Loucy (cell line): ENCODE measurements at regions not wholly inside any gene's neighbourhood (a gene's known extent, or its start where the extent isn't known, plus 50 kb on each side); places are given as distances from the start of the nearest gene placed in this dataset.

Experiments
- H2AFZ ChIP-seq: fragments of 200-600 bp; sonication (generic); 2 replicates; pipeline ENCODE4 v1.6.0; 2016; ENCODE audit warnings: antibody characterized with exemption, mild to moderate bottlenecking, low read length, moderate library complexity
- H3F3A ChIP-seq: fragments of 200-600 bp; 2 replicates; pipeline ENCODE4 v1.6.0; 2016; ENCODE audit warnings: antibody characterized with exemption, low read depth, mild to moderate bottlenecking
- H3K27me3 ChIP-seq: fragments of 200-600 bp; sonication (generic); 2 replicates; pipeline ENCODE4 v1.6.1; 2014; ENCODE audit warnings: low read length, mild to moderate bottlenecking; ENCODE audit not compliant: insufficient read depth, poor library complexity, severe bottlenecking
- H3K36me3 ChIP-seq: fragments of 200-600 bp; sonication (generic); 2 replicates; pipeline ENCODE4 v1.6.1; 2016; ENCODE audit warnings: low read length; ENCODE audit not compliant: insufficient read depth
- H3K4me1 ChIP-seq: fragments of 200-600 bp; sonication (generic); 2 replicates; pipeline ENCODE4 v1.5.1; 2014; ENCODE audit warnings: low read length, mild to moderate bottlenecking; ENCODE audit not compliant: insufficient read depth, poor library complexity, severe bottlenecking
- H3K4me2 ChIP-seq: fragments of 200-600 bp; sonication (generic); 2 replicates; pipeline ENCODE4 v1.6.0; 2014; ENCODE audit warnings: antibody characterized with exemption, low read length, low read depth, mild to moderate bottlenecking; ENCODE audit not compliant: poor library complexity, severe bottlenecking
- H3K4me3 ChIP-seq: fragments of 200-600 bp; sonication (generic); 2 replicates; pipeline ENCODE4 v1.5.1; 2014; ENCODE audit warnings: low read length, mild to moderate bottlenecking, mixed read lengths; ENCODE audit not compliant: poor library complexity, severe bottlenecking
- H3K79me2 ChIP-seq: fragments of 200-600 bp; sonication (generic); 2 replicates; pipeline ENCODE4 v1.6.1; 2014; ENCODE audit warnings: low read length; ENCODE audit not compliant: insufficient read depth
- H3K9ac ChIP-seq: fragments of 200-600 bp; sonication (generic); 2 replicates; pipeline ENCODE4 v1.6.0; 2014; ENCODE audit warnings: mild to moderate bottlenecking, low read depth, low read length, moderate library complexity; ENCODE audit not compliant: poor library complexity, severe bottlenecking
- H3K9me2 ChIP-seq: fragments of 200-600 bp; sonication (generic); replicated peaks from 2 replicates; pipeline ENCODE4 v1.6.1; 2016; ENCODE audit warnings: low read depth, low read length, mixed read lengths
- H3K9me3 ChIP-seq: fragments of 200-600 bp; sonication (generic); 2 replicates; pipeline ENCODE4 v1.6.1; 2014; ENCODE audit warnings: mild to moderate bottlenecking, antibody characterized with exemption, low read length, low read depth; ENCODE audit not compliant: insufficient read depth
- H4K20me1 ChIP-seq: fragments of 200-600 bp; sonication (generic); 2 replicates; pipeline ENCODE4 v1.6.0; 2014; ENCODE audit warnings: antibody characterized with exemption, low read length, mild to moderate bottlenecking; ENCODE audit not compliant: insufficient read depth, poor library complexity, severe bottlenecking
- EZH2phosphoT487 ChIP-seq: fragments of 200-600 bp; IDR thresholded peaks from 2 replicates; pipeline ENCODE4 v1.6.1; 2018; ENCODE audit warnings: antibody characterized with exemption, mild to moderate bottlenecking, moderate library complexity, borderline replicate concordance
- TF ChIP-seq, protein P1 (sequence below): fragments of 200-600 bp; sonication (generic); conservative IDR thresholded peaks from 2 replicates; pipeline ENCODE4 v1.5.1; 2014; ENCODE audit warnings: mild to moderate bottlenecking, antibody characterized with exemption, low read length

DNA sequence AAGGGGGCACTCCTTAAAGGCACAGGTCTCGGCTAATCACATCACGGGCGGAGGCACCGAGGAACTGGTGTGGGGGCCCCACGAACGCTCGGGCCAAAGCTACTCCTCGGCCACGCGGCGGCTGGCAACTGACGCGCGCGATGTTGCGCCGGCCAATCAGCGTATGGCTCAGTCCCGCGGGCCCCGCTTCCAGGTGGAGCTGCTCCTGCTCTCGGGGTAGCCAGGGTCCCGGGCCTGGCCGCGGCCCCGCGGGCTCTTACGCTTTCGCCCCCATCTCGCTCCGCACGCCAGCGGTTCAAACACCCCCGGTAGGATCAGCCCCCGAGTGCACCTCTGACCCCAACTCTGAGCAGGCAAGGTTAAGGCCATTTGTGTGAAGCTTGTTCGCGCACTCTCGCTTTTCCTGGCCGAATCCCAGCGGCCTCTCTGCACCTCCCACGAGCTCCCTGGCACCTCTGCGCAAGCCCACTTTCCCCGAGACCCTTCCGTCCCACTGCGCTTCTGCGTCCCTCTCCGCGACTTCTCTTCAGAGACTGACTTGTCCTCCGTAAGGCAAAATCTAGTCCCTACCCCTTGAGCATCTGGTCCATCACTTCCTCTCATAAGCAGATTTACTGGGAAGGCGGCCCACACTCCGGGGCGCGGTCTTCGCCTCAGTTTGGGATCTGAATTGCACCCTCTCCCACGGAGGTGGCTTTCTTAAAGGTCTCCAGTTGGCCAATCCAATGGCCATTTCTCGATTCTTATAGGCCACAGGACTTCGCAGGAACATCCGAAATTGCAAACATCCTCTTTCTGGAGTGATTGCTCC is 200.9 kb upstream of the TBX20 start:
- no peaks in the 10 kb centered on the region for H3K9me3 ChIP-seq
- TF ChIP-seq, protein P1, sequence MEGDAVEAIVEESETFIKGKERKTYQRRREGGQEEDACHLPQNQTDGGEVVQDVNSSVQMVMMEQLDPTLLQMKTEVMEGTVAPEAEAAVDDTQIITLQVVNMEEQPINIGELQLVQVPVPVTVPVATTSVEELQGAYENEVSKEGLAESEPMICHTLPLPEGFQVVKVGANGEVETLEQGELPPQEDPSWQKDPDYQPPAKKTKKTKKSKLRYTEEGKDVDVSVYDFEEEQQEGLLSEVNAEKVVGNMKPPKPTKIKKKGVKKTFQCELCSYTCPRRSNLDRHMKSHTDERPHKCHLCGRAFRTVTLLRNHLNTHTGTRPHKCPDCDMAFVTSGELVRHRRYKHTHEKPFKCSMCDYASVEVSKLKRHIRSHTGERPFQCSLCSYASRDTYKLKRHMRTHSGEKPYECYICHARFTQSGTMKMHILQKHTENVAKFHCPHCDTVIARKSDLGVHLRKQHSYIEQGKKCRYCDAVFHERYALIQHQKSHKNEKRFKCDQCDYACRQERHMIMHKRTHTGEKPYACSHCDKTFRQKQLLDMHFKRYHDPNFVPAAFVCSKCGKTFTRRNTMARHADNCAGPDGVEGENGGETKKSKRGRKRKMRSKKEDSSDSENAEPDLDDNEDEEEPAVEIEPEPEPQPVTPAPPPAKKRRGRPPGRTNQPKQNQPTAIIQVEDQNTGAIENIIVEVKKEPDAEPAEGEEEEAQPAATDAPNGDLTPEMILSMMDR: no peak
- no peak for TF ChIP-seq EZH2phosphoT487
- H3K4me2 ChIP-seq: no peak overlapping the region
- H3F3A ChIP-seq: no peaks in the 10 kb centered on the region
- H3K4me1 ChIP-seq: no peaks in the 10 kb centered on the region
- no peaks in the 10 kb centered on the region for H4K20me1 ChIP-seq
- H3K79me2 ChIP-seq: no peaks in the 10 kb centered on the region
- H2AFZ ChIP-seq: no peak overlapping the region
- no peaks in the 10 kb centered on the region for H3K9me2 ChIP-seq
- H3K9ac ChIP-seq: no peak overlapping the region
- H3K36me3 ChIP-seq: no peaks in the 10 kb centered on the region
- H3K4me3 ChIP-seq: no peak overlapping the region
- no peaks in the 10 kb centered on the region for H3K27me3 ChIP-seq

DNA sequence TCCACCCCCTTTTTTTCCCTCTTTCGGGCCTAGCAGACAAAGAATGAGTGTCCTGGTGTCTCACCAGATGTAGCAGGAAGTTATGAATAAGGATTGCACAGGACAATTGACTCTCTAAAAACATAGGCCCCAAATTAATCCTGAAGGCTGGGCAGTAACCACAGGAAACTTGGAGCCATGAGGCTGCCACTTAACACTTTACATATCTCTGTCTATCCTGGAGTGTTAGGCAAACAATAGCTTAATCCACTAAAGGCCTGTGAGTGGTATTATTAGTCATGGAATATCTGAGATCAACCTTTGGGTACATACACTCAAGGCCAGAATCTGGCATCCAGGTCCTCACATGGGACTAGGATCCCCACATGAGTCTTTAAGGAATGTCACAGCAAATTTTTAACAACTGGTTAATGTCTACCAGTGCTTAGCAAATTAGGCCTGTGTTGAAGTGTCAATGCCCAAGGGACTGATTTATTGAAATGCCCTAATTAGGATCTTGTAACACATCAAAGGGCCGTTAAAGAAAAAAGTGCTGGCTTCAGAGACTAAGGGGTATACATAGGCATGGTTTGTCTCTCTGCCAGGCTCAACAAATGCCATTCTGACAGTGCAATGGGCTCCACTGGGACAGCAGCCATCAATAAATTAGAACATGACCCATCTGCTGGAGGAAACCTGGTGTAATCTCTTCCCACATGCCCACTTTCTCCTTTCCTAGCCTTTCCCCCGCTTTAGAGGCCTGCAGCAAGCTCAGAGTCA is 196.7 kb upstream of the TBX20 start:
- no peak overlapping the region for H3K9ac ChIP-seq
- no peak overlapping the region for H2AFZ ChIP-seq

GRCh38 chr7:35448486-35448885 is 194.6 kb upstream of the TBX20 start:
- no peaks in the 10 kb centered on the region for H3K9me2 ChIP-seq
- H4K20me1 ChIP-seq: no peaks in the 10 kb centered on the region
- no peaks in the 10 kb centered on the region for H3K27me3 ChIP-seq
- H3K79me2 ChIP-seq: no peaks in the 10 kb centered on the region
- no peaks in the 10 kb centered on the region for H3K36me3 ChIP-seq
- no peak overlapping the region for H3K4me3 ChIP-seq
- no peak overlapping the region for H3K9ac ChIP-seq
- no peaks in the 10 kb centered on the region for H3F3A ChIP-seq
- no peaks in the 10 kb centered on the region for H3K4me1 ChIP-seq
- TF ChIP-seq, protein P1: no peak
- no peak for TF ChIP-seq EZH2phosphoT487
- no peak overlapping the region for H3K4me2 ChIP-seq
- H3K9me3 ChIP-seq: no peaks in the 10 kb centered on the region
- no peak overlapping the region for H2AFZ ChIP-seq

More for the DNA sequence above, 196.7 kb upstream of the TBX20 start:
- H3K9me3 ChIP-seq: no peaks in the 10 kb centered on the region
- H3K4me1 ChIP-seq: no peaks in the 10 kb centered on the region
- no peaks in the 10 kb centered on the region for H3K9me2 ChIP-seq
- no peaks in the 10 kb centered on the region for H3K36me3 ChIP-seq
- H4K20me1 ChIP-seq: no peaks in the 10 kb centered on the region
- no peak overlapping the region for H3K4me2 ChIP-seq
- no peak for TF ChIP-seq EZH2phosphoT487
- TF ChIP-seq, protein P1: no peak
- no peak overlapping the region for H3K4me3 ChIP-seq
- H3K27me3 ChIP-seq: no peaks in the 10 kb centered on the region
- no peaks in the 10 kb centered on the region for H3F3A ChIP-seq
- H3K79me2 ChIP-seq: no peaks in the 10 kb centered on the region
